ENCODE measurements at regions not wholly inside any gene's neighbourhood (a gene's known extent, or its start where the extent isn't known, plus 50 kb on each side); places are given as distances from the start of the nearest gene placed in this dataset.

DNA sequence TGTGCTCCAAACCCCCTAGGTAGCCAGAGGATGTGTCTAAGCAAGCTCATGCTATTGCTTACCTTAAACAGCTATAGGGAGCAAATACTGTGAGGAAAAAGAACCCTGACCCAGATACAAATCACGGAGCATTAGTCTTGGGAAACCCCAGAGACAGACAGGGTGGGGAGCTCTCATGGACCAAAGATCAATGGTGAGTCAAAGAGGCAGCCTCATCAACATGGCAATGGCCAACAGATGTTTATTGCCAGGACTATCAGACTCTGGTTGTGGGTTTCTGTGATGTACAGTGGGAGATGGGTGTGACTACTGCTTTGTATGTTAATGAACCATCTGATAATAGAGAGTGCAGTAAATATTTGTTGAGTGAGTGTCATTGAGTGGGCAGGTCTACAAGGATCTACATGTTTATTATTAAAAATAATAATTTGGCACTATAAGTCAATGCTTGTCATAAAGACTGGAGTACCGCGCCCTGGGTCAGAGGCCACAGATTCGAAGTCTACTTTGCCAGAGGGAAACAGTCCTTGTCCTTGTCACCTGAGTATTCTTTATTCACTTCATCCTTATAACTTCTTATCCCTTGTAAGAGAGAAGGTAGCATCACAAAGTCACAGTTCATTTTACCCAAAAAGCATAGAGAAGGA lies 56.5 kb upstream of the RAI14 start:
- POLR2A ChIA-PET: interaction anchor here (0.6 to 4.9 kb wide), 3 partner anchors 9 to 13 kb away, joined by 3 to 25 read pairs (median 8); no protein-coding TSS in a partner anchor

More for the DNA sequence above, 56.5 kb upstream of the RAI14 start:
- intact Hi-C loops (cut with micrococcal nuclease): no loop called here
- Histone ChIP-seq H3K9me3 (replicated peaks; ENCODE audit: control insufficient read depth, insufficient read depth, low read depth, low read length) (no peaks in the 10 kb centered on the region), H3K9ac (ENCODE audit: insufficient read depth in 1 of 2, low read depth in 2 of 2, low read length in 2 of 2) (no peak overlapping the region), H3K36me3 (ENCODE audit: control insufficient read depth, insufficient read depth, low read length) (no peaks in the 10 kb centered on the region), H3K4me2 (ENCODE audit: insufficient read depth, low read length) (no peak overlapping the region), H3K9me1 (ENCODE audit: control insufficient read depth, insufficient read depth, low read length) (no peaks in the 10 kb centered on the region), H2AFZ (ENCODE audit: low read depth, low read length) (no peak overlapping the region), H3K79me2 (ENCODE audit: control insufficient read depth, insufficient read depth, low read length) (no peaks in the 10 kb centered on the region), H3K4me1 (replicated peaks in 1 of 2; ENCODE audit: control insufficient read depth in 2 of 2, insufficient read depth in 2 of 2, low read length in 2 of 2) (peaks cover 0 to 10% of the 10 kb centered on the region in 2 experiments; a peak in 3 of 5 replicates), H3K27me3 (ENCODE audit: control insufficient read depth in 2 of 2, insufficient read depth in 2 of 2, low read length in 2 of 2) (peaks cover 0 to 5% of the 10 kb centered on the region in 2 experiments; a peak in 1 of 5 replicates), H3K27ac (ENCODE audit: extremely low read depth, low read depth, low read length) (no peak overlapping the region), H4K20me1 (replicated peaks; ENCODE audit: control insufficient read depth, insufficient read depth, low read length) (no peaks in the 10 kb centered on the region), H3K4me3 (no peak overlapping the region)
- TF ChIP-seq TBP (optimal IDR thresholded peaks at IDR 0.05; ENCODE audit: low read depth, low read length) (peak; percentile 63), IFI16 (CRISPR knock-in tag; IDR thresholded peaks at IDR 0.05) (no peak), KDM5B (IDR thresholded peaks at IDR 0.05; ENCODE audit: insufficient replicate concordance, low read depth, low read length) (no peak)
- TF ChIP-seq, protein P1, sequence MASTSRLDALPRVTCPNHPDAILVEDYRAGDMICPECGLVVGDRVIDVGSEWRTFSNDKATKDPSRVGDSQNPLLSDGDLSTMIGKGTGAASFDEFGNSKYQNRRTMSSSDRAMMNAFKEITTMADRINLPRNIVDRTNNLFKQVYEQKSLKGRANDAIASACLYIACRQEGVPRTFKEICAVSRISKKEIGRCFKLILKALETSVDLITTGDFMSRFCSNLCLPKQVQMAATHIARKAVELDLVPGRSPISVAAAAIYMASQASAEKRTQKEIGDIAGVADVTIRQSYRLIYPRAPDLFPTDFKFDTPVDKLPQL (IDR thresholded peaks at IDR 0.05; ENCODE audit: extremely low read depth, insufficient read length): peak; percentile 20
- TF ChIP-seq, protein P2, sequence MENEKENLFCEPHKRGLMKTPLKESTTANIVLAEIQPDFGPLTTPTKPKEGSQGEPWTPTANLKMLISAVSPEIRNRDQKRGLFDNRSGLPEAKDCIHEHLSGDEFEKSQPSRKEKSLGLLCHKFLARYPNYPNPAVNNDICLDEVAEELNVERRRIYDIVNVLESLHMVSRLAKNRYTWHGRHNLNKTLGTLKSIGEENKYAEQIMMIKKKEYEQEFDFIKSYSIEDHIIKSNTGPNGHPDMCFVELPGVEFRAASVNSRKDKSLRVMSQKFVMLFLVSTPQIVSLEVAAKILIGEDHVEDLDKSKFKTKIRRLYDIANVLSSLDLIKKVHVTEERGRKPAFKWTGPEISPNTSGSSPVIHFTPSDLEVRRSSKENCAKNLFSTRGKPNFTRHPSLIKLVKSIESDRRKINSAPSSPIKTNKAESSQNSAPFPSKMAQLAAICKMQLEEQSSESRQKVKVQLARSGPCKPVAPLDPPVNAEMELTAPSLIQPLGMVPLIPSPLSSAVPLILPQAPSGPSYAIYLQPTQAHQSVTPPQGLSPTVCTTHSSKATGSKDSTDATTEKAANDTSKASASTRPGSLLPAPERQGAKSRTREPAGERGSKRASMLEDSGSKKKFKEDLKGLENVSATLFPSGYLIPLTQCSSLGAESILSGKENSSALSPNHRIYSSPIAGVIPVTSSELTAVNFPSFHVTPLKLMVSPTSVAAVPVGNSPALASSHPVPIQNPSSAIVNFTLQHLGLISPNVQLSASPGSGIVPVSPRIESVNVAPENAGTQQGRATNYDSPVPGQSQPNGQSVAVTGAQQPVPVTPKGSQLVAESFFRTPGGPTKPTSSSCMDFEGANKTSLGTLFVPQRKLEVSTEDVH (IDR thresholded peaks at IDR 0.05; ENCODE audit: low read depth, partially characterized antibody): no peak
- ATAC-seq (no peak), FAIRE-seq (no peak), DNase-seq (ENCODE audit: extremely low read depth in 1 of 4, low spot score in 3 of 4) (no peak)
- CTCF ChIA-PET (ENCODE audit: low intra/inter-chr PET ratio): no interaction called here
- WGBS (ENCODE audit: insufficient coverage, low coverage, missing lambda C conversion rate): 50% methylated on average over 4 of the region's 4 CpGs
- no TSS peak for BruUV-seq (replicated peaks)
- in situ Hi-C loops (cut with MboI): no loop called here

All from K562 (cell line).